HK-2 (cell line): ENCODE measurements at regions not wholly inside any gene's neighbourhood (a gene's known extent, or its start where the extent isn't known, plus 50 kb on each side); places are given as distances from the start of the nearest gene placed in this dataset.

ENCODE experiments used
- DNase-seq: peaks from one replicate; pipeline ENCODE4 v3.0.0-alpha.2; 2018; ENCODE audit not compliant: unreplicated experiment

DNA sequence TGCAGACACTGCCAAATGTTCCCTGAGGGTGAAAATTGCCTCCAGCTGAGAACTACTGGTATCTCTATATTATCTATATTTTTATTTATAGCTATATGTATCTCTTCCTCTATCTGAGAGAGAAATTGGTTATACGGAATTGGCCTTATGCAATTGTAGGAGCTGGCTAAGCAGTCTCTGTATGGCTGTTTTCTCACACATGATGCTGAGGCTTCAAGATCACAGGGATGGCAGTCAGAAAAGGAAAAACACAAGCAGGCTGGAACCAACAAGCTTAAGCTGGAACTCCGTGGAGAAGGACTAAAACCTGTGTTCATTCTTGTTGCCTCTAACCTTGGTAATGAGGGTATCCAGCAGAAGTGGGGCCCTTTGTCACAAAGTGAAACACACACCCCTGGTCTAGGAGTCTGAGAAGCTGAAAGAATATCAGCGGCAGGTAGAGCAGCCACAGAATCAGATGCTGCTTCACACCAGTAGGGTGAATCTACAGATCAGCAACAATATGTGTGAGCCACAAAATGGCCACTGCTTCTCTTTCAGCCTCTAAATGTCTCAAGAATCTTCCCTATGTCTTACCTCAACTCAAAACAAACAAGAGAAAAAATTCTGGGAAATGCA is 166.5 kb upstream of the PPP1R2C start:
- DNase-seq = no peak

DNA sequence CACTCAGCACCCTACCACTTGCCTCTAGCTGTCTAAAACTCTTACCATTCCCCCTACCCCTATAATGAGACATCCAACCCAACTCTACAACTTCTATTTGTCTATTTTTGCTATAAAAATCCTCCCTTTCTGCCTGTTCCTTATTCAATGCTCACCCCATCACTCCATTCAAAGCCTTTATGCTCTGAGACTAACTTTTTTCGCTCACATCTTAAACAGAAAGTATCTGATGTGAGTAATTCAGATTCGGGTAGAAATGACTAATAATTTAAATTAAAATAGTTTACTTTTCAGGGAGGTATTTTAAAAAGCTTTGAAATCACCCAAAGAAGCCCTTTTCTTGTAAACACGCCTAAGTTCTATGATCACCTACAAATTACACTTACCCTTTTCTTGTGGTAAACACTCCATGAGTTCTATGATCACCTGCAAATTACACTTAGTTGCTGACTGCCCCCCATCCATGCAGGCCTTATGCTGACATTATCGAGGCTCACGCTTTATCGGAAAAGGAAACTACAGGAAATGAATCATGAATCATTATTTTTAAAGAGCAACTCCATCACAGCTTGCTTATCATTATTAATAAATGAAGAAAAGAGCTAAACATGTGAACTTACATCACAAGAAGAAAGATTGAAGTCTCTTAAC is 168.7 kb upstream of the PPP1R2C start:
- DNase-seq = no peak

DNA sequence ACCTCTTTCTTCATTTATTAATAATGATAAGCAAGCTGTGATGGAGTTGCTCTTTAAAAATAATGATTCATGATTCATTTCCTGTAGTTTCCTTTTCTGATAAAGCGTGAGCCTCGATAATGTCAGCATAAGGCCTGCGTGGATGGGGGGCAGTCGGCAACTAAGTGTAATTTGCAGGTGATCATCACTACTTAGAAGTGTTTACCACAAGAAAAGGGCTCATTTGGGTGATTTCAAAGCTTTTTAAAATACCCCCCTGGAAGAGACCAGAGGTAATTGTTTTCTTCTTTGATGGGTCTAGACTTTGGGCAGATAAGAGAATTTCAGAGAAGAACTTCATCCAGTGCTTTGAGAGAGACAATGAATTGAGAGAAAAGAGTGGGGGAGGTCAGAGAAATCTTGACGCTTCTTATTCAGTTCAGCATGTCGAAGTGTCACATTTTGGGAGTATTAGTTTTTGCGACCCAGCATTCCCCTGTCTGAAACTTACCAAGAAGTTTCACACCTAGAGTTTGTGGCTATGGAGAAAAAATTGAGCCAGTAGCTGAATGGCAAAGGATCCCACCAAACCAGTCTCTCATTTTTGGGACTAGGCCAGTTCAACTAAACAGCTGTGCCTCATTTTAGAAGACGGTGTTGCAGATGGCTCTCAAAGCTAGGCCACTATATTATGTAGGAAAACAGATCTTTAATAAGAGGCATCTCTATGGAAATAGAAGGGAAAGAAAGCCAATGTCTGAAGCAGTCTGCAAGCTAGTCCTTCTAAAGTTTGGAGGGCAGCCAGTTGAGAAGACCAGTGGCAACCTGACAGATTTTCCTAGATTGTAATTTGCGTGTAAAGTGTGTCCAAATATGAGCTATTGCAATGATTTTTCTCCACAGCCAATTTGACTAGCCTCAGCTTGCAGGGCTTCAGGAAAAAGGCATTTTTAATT is 171.0 kb upstream of the PPP1R2C start:
- no peak for DNase-seq

DNA sequence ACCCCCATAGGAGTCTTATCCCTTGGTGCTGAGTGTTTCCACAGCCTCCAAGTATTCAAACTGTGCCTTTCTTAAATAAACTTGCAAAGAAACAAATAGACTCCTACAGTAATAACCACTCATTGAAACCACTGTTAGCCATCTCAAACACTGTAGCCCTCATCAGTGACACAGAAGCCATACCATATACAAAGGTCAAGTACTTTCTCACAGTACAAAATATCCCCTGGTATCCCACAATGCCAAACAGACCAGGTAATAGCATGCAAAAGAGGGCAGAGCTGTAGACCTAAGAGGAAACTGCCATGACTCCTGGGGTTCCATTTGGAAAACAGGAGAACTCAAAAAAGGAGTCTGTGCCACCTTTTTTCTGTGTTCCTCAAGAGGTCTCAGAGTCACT is 173.8 kb upstream of the PPP1R2C start:
- DNase-seq = no peak

DNA sequence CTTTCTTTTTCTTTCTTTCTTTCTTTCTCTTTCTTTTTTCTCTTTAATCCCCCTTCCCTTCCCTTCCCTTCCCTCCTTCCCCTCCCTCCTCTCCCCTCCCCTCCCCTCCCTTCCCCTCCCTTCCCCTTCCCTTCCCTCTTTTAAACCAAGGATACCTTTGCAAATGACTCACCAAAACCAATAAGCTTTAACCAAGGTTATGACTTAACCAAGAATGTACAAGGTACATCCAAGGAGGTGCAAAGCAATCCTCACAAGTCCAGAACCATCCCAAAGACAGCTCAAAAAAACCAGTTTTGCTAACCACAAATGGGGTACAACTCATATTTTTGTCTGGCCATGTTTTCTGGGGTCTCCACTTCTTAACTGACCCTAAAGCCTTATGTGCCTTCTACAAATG is 174.7 kb upstream of the PPP1R2C start:
- DNase-seq = no peak

DNA sequence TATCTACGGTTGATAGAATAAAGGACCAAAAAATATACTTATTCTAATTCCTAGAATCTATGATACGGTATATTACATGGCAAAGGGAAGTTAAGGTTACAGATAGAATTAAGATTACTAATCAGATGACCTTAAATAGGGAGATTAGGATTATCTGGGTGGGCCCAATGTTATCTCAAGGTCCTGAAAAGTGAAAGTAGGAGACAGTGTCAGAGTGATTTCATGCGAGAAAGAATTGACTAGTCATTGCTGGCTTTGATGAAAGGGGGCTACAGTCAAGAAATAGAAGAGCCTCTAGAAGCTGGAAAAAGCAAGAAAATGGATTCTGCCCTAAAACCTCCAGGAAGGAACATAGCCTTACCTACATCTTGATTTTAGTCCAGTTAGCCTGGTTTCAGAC is 176.9 kb upstream of the PPP1R2C start:
- DNase-seq = no peak

DNA sequence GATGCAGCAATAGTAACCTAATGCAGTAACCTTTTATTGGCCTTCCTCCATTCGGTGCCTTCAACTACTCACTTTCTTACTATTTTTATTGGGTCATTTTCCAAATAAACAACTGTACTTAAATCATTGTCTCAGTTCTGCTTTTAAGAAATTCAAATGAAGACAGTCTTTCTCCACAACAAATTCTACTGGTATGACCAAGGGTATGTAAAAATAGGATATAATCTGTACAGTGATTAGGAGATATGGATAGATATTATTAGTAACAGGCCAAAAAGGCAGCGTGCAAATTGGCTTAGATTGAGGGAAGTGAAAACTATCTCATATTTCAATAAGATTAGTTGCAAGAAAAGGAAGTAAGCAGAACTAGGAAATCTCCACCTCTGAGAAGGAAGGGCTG is 177.4 kb upstream of the PPP1R2C start:
- no peak for DNase-seq

DNA sequence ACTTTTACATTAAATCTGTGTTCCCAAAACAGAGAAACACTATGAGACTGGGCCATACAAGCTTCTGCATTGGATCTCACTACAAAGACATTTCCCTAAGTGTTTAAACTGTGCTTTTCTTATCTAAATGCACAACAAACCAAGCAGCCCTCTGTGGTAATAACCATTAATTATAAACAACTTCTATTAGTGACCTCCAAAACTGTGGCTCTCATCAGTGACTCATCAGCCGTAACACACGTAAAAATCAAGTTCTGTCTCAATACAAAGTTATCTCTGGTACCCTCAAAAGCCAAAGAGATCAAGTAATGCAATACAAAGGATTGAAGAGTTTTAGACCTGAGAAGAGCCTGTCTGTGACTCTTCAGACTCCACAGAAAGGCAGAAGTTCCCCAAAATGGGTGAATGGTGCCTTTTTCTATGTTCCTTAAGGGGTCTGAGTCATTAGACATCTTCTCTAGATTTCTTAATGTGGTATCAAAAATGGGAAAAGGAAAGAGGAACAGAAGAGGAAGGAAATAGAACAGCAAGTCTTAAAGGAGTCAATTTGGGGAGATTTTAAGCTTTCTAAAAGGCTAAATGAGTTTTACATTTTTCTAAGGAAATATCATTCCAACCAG is 189.8 kb upstream of the PPP1R2C start:
- DNase-seq = no peak

DNA sequence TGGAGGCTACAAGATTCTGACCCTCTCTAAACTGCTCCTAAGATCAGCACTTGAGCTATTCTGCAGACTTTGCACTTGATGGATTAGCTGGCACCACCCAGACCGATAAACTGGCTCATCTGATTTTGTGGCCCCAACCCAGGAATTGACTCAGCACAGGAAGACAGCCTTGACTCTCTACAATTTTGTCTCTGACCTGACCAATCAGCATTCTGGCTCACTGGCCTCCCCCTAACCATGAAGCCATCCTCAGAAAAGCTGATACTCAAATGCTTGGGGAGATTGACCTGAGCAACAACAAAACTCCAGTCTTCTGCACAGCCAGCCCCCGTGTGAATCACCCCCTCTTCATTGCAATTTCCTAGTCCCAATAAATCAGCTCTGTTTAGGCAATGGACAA is 195.4 kb upstream of the PPP1R2C start:
- DNase-seq = no peak

DNA sequence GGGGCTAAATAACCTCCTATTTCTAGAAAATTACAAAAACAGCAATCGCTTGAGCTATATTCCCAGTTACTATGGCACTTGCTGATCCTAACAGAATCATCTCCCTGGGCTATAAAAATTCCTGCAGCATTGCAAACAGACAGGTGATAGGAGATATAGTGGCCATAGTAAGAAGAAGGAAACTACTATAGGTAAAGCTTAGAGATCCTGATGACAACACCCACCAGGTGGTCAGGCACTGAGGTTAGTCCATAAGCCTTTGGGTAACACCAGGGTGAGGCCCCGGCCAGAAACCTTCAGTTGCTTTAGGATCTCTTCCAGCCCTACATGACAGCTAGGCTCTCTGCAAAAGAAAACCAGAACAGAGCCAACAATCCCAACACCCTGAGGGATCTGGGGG is 197.9 kb upstream of the PPP1R2C start:
- no peak for DNase-seq

DNA sequence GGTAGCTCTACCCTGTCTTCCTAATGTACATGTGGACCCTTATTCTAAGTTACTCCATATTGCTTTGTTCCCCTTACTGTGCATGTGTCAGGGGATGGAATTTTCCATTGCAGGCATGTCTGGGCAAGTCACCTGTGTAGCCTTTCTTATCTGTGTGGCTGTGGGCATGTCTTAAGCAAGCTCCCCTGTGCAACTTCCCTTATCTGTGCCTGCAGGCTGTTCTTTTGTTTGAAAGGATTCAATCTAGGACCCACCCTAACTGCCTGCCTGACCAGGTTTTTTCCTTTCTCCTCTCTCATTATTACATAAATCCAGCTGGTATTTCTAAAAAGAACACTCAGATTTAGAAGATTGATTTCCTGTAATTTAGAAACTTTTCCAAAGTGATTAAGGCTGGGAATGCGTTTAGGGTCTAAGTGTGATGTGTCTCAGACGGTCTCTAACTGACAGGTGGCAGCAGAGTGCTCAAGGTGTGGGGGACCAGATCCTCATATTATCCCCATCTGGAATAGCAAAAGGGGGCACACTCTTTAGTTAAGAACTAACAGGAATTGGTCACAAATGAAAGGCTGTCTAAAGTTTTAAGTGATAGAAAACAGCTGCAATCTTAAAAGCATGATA is 198.9 kb upstream of the PPP1R2C start:
- no peak for DNase-seq

DNA sequence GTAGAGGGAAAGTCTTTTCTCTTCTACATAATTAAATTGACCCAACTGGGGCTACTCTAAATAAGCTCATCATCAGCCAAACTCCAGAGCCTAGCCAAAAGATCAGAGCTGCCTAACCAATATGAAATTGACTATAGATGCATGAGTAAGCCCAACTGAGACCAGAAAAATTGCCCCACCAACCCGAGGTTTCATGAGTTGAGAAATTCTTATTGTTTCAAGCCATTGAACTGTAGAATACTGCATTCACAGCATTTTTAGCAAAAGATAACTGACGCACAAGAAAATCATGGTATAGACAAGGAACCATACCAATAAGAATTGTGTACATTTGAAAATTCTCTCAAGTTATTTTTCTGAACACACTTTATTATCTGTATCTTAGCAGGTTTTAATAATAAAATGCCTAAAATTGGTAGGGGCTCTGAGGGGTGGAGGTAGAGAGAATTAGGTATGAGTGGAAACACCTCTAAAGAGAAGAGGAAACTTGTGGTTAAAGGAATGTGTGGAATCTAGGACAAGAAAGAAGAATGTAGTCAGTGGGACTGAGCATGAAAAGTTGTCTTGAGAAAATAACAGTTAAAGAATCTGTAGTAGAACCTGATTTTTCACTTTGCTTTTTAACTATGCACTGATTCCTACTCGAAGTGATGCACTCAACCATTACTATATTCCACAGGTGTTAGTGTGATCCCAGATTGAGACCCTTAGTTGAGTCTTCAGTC is 200.9 kb upstream of the PPP1R2C start:
- no peak for DNase-seq

DNA sequence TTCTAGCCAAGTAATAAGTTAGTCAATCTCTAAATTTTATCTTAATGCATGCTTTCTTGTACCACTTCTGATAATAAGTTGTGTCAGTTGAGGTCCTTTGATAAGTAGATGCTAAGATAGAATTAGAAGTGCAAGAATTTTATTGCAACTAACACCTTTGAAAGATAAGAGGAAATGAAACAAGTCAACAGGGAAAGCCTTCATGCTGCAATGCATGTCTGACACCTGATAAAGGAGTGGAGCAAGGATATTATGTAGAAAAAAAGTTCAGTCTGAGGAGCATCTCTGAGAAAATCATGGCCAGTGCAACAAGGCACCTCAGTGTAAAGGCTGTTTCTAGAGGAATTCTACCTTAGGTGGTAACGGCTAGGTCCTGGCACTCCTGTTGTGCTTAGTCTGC is 210.7 kb upstream of the PPP1R2C start:
- DNase-seq = no peak

DNA sequence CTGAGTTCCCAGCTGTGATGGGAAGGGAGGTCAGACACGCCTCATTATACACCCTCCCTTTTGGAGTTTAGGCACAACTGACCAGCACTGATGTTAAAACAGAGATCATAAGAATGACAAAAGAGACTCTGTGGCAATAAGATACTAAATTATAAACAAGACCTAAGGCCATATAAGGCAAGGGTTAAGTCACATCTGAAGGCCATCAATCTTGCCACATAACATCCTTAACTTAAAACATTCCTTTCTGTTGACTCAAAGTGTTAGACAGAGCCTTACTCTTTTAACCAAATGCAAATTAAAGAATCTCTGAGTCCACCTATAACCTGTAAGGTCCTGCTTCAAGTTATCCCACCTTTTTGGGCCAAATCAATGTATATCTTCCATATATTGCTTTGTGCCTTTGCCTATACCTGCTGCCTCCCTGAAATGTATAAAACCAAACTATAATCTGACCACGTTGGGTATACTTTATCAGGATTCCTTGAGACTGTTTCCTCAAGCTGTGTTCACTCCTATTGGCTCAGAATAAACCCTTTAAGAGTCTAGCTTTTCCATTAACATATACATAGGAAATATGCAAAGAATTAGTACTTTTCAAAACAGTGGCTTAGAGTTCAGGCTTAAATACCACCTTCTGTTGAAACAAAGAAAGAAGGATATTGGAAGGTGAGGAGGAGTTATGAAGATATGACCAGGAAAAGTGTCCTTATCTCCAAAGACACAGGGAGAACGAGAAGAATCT is 214.4 kb upstream of the PPP1R2C start:
- no peak for DNase-seq

DNA sequence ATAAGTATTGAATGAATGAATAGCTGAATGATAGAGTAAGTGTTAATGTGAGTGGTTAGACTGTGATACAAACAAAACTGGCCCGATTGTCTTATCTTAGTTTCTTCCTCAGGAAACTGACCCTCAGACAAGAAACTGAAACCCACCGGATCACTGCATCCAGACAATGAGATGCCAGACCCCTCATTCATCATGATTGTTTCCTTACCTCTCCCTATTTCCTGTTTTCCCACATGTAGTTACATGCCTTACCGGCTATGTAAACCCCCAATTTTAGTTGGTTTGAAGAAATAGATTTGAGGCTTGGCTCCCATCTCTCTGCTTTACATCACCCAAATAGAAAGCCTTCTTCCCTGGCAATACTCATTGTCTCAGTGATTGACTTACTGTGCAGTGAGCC is 218.9 kb upstream of the PPP1R2C start:
- DNase-seq = no peak

DNA sequence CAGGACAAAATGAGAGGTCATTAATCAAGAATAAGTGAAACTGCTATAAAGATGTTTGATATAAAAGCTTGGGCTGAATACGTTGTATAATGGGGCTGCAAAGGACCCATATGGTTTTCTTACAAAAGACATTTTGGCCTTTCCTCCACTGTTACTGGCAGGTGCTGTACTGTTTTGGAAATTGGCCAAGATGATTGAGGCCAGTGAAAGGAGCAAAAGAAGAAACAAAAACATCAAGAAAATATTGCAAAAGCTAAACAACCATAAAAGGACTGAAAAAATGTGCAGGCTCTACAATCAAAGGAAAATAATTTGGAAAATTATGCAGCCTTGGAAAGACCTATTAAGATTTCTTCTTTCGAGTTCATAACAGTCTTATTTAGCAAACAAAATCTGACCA is 222.2 kb upstream of the PPP1R2C start:
- DNase-seq = no peak

DNA sequence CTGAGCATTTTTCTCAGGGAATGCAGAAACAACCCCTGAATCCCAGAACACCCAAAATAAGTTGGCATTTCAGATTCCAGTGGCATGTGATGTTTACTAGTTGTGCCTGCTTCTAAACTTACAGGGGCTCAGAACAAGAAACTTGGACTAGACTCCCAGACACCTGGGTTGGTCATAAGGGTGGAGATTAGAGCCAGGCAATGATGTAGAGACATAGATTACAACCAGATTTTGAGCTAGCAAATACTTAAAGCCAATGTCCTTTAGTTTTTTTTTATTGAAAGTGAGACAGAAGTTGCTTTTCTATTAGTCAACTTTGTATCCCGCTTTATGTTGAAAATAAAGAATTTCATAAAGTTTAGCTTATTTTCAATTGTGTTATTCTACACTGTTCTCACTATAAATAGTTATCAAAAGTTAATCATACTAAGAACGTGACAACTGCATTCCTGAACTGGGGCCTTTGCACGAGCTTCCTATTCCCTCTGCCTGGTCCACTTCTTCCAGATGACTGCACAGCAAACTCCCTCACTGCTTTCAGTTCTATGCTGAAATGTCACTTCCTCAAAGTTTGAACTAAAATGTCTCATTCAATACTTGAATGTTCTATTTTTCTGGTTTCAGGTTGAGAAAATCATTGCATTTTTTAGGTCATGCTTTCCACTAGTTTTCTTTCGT is 224.7 kb upstream of the PPP1R2C start:
- DNase-seq = no peak

DNA sequence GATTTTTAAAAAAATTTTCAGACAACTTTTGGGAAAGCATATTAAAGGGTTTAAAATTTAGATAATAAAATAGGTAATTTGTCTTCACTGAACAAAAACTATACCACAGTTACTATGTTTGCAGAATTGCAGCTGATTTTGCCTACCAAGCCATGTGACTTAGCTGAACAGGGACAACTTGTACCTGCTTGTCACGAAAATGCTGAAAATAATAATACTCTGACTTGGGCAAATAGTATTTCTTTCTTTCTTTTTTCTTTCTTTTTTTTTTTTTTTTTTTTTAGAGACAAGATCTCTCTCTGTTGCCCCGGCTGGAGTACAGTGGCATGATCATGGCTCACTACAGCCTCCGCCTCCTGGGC is 225.2 kb upstream of the PPP1R2C start:
- no peak for DNase-seq

DNA sequence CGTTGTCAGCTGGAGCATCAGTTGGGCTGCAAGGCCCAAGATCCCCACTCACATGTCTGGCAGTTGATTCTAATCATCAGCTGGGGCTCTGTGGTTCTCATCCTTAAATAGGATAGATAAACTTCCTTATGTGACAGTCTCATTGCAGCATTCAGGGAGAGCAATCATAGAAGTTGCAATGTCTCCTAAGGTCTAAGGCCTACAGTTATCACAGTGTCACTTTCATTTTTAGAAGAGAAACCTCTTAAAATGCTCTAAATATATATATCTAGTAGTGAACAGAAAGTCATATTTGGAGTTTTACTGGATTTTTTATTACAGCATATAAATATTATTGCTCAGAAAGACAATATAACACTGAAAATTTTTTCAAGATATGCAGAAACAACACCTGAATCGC is 226.0 kb upstream of the PPP1R2C start:
- DNase-seq = no peak

DNA sequence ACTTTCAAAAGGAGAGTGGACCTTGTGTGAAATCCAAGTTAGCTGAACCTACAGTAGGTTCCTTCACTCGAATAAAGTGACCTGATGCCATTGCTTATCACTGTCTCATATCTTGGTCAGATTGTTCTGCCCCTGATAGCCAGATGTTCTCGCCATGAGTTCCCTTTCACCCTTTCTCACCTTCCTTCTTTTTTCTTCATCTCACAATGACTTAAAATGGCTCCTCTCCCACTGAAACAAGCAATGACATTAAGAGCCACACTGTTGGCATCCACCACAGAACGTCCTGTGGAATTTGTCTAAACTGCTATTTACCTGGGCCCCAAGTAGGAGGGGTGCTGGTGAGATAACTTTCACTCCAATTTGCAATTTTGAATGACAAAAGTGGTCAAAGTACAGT is 227.6 kb upstream of the PPP1R2C start:
- no peak for DNase-seq
